Epithelial cell of esophagus (primary cell): ENCODE measurements at regions not wholly inside any gene's neighbourhood (a gene's known extent, or its start where the extent isn't known, plus 50 kb on each side); places are given as distances from the start of the nearest gene placed in this dataset.

Source experiments
- DNase-seq: peaks from one replicate; pipeline ENCODE4 v3.0.0; 2010; ENCODE audit warnings: low read depth
- H3K4me3 ChIP-seq: 2 replicates; pipeline ENCODE4 v1.5.1; 2011; ENCODE audit warnings: mild to moderate bottlenecking, low read length, control low read depth
- CTCF ChIP-seq: IDR thresholded peaks from 2 replicates; pipeline ENCODE4 v1.5.1; 2011; ENCODE audit warnings: low read depth, mild to moderate bottlenecking, low read length, control low read depth, inconsistent platforms; ENCODE audit not compliant: insufficient read depth; ENCODE audit errors: missing control alignments

DNA sequence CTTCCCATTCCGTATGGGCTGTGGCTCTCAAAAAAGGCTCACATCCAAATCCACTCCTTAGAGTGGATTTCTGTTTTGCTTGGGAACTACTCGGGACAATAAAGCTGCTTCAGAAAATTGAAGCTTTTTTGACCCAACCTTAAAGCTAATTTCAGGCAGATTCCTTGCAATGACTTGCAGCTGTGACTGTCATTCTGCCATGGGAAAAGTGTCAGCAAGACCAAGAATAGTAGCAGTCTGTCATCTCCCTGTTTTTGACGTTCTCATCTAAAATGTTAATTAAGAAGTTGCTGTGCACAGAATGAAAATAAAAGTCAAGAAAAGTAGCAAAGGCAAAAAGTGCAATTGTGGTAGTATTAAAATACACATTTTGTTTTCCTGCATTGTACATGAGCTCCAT is 304.7 kb downstream of the COG6 start:
- DNase-seq = no peak
- H3K4me3 ChIP-seq = no peak overlapping the region
- TF ChIP-seq CTCF = no peak

GRCh38 chr13:39961036-39961435 is 305.6 kb downstream of the COG6 start:
- no peak overlapping the region for H3K4me3 ChIP-seq
- no peak for TF ChIP-seq CTCF
- DNase-seq = no peak

GRCh38 chr13:39963612-39964011 is 308.1 kb downstream of the COG6 start:
- no peak for TF ChIP-seq CTCF
- no peak overlapping the region for H3K4me3 ChIP-seq
- DNase-seq = no peak

- TF ChIP-seq CTCF = no peak
- no peak overlapping the region for H3K4me3 ChIP-seq
- DNase-seq = no peak
These were observed 309.8 kb downstream of the COG6 start for GRCh38 chr13:39965309-39965708.

GRCh38 chr13:39967199-39967959 is 311.9 kb downstream of the COG6 start:
- no peak overlapping the region for H3K4me3 ChIP-seq
- TF ChIP-seq CTCF = no peak
- peak; percentile 35 for DNase-seq

GRCh38 chr13:39968646-39969475 is 313.4 kb downstream of the COG6 start:
- no peak overlapping the region for H3K4me3 ChIP-seq
- DNase-seq = peak; percentile 19
- TF ChIP-seq CTCF = no peak
